Liver (tissue), 8 donors: ENCODE measurements at regions not wholly inside any gene's neighbourhood (a gene's known extent, or its start where the extent isn't known, plus 50 kb on each side); places are given as distances from the start of the nearest gene placed in this dataset.

ENCODE experiments used
- DNase-seq: peaks from one replicate; pipeline ENCODE4 v3.0.0-alpha.2; 2017; ENCODE audit warnings: low spot score
- H3K27ac ChIP-seq, 2 donors: one replicate each; pipeline ENCODE4 v1.7.0; 2013; ENCODE audit warnings: inconsistent platforms in 2 of 2, low read length in 2 of 2, control low read depth in 1 of 2, low read depth in 1 of 2, mild to moderate bottlenecking in 1 of 2
- H3K27me3 ChIP-seq, 4 donors: one replicate each; pipeline versions ENCODE4 v1.6.1 to v1.7.0; 2013; ENCODE audit warnings: low read length in 3 of 4, inconsistent platforms in 1 of 4, mild to moderate bottlenecking in 1 of 4, moderate library complexity in 1 of 4; ENCODE audit not compliant: control insufficient read depth in 4 of 4, insufficient read depth in 4 of 4
- H3K36me3 ChIP-seq, 4 donors: one replicate each; pipeline versions ENCODE4 v1.6.1 to v1.7.0; 2013; ENCODE audit warnings: low read length in 3 of 4, mild to moderate bottlenecking in 3 of 4, low read depth in 1 of 4, moderate library complexity in 1 of 4; ENCODE audit not compliant: control insufficient read depth in 4 of 4, insufficient read depth in 3 of 4
- H3K4me1 ChIP-seq, 4 donors: one replicate each; pipeline versions ENCODE4 v1.6.1 to v1.7.0; 2013; ENCODE audit warnings: low read length in 3 of 4, mild to moderate bottlenecking in 3 of 4, moderate library complexity in 1 of 4; ENCODE audit not compliant: control insufficient read depth in 4 of 4, insufficient read depth in 4 of 4
- H3K4me3 ChIP-seq, 3 donors: one replicate each; pipeline versions ENCODE4 v1.6.1 to v1.7.0; 2013; ENCODE audit warnings: low read length in 3 of 3, control low read depth in 1 of 3, low read depth in 1 of 3, mild to moderate bottlenecking in 1 of 3
- H3K9ac ChIP-seq, 2 donors: one replicate each; pipeline ENCODE4 v1.7.0; 2013; ENCODE audit warnings: low read length in 2 of 2, mild to moderate bottlenecking in 2 of 2, moderate library complexity in 2 of 2, control low read depth in 1 of 2, low read depth in 1 of 2
- H3K9me3 ChIP-seq, 4 donors: one replicate each; pipeline versions ENCODE4 v1.6.1 to v1.7.0; 2013; ENCODE audit warnings: low read length in 3 of 4; ENCODE audit not compliant: control insufficient read depth in 4 of 4
- EGR1 ChIP-seq, 2 donors: IDR thresholded peaks; 2 replicates each; pipeline ENCODE4 v1.6.1; 2016 to 2018; ENCODE audit warnings: antibody characterized with exemption in 2 of 2, low read depth in 2 of 2
- FOXA2 ChIP-seq: IDR thresholded peaks from 2 replicates; pipeline ENCODE4 v1.6.1; 2016; ENCODE audit warnings: antibody characterized with exemption
- GABPA ChIP-seq, 2 donors: IDR thresholded peaks in 1 of 2; conservative IDR thresholded peaks in 1 of 2; 2 replicates each; pipeline ENCODE4 v1.6.1; 2016; ENCODE audit warnings: antibody characterized with exemption in 2 of 2, mild to moderate bottlenecking in 1 of 2, moderate library complexity in 1 of 2
- HNF4A ChIP-seq, 2 donors: conservative IDR thresholded peaks; 2 replicates each; pipeline ENCODE4 v1.6.1; 2016; ENCODE audit warnings: antibody characterized with exemption in 2 of 2, mild to moderate bottlenecking in 2 of 2
- HNF4G ChIP-seq: IDR thresholded peaks from 2 replicates; pipeline ENCODE4 v1.6.1; 2016; ENCODE audit warnings: antibody characterized with exemption
- JUND ChIP-seq, 2 donors: IDR thresholded peaks; 2 replicates each; pipeline ENCODE4 v1.6.1; 2016; ENCODE audit warnings: antibody characterized with exemption in 2 of 2
- NR2F2 ChIP-seq: IDR thresholded peaks from 2 replicates; pipeline ENCODE4 v1.6.1; 2016; ENCODE audit warnings: antibody characterized with exemption
- RAD21 ChIP-seq, 2 donors: IDR thresholded peaks; 2 replicates each; pipeline ENCODE4 v1.6.1; 2016; ENCODE audit warnings: antibody characterized with exemption in 2 of 2, mild to moderate bottlenecking in 2 of 2
- RXRA ChIP-seq, 2 donors: IDR thresholded peaks; 2 replicates each; pipeline ENCODE4 v1.6.1; 2017 to 2018; ENCODE audit warnings: antibody characterized with exemption in 2 of 2, mild to moderate bottlenecking in 1 of 2
- SP1 ChIP-seq: IDR thresholded peaks from 2 replicates; pipeline ENCODE4 v1.6.1; 2018; ENCODE audit warnings: antibody characterized with exemption, mild to moderate bottlenecking
- WGBS: extraction: QIAGEN DNeasy Blood & Tissue Kit; methylation state at CpG from one replicate; pipeline ENCODE4 v1.1.7; 2013; 5-methylcytosine and 5-hydroxymethylcytosine counted together
- TF ChIP-seq, protein P1 (sequence below): IDR thresholded peaks from 2 replicates; pipeline ENCODE4 v1.6.1; 2016; ENCODE audit warnings: antibody characterized with exemption, mild to moderate bottlenecking
- TF ChIP-seq, protein P2 (sequence below): fragments of 150-350 bp; IDR thresholded peaks from 2 replicates; pipeline ENCODE4 v1.5.1; 2017; ENCODE audit warnings: improper control_type of control experiment, low read depth, low read length; ENCODE audit not compliant: missing input control
- TF ChIP-seq, protein P3 (sequence below): IDR thresholded peaks from 2 replicates; pipeline ENCODE4 v1.6.1; 2016; ENCODE audit warnings: antibody characterized with exemption
- donor health status: healthy.
- donor health status: healthy.
- donor health status: healthy.
- donor health status: healthy.
- donor health status: healthy.

DNA sequence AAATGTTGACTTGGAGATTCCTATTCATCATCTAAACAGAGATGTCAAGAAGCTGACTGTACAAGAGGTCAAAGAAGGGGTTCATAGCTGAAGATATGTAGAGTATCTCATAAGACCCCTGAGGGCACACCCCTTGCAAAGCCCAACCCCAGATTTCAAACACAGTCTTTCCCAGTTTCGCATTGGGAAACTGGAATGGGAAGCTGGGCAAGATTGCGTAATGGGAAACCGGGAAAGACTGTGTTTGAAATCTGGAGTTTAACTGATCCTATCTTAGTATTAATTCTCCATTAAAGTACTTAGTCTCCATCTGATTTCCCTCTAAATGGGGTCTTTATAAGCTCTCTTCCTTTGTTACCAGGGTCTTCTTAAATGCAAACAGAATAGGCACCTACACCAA is 99.5 kb downstream of the FAM76B start (continued):
- TF ChIP-seq GABPA (IDR thresholded peaks at IDR 0.05 in 1 of 2, conservative IDR thresholded peaks at IDR 0.05 in 1 of 2) (no peak), SP1 (no peak), HNF4A (conservative IDR thresholded peaks at IDR 0.05) (no peak), EGR1 (IDR thresholded peaks at IDR 0.05; ENCODE audit: low read depth in 2 of 2) (no peak)

DNA sequence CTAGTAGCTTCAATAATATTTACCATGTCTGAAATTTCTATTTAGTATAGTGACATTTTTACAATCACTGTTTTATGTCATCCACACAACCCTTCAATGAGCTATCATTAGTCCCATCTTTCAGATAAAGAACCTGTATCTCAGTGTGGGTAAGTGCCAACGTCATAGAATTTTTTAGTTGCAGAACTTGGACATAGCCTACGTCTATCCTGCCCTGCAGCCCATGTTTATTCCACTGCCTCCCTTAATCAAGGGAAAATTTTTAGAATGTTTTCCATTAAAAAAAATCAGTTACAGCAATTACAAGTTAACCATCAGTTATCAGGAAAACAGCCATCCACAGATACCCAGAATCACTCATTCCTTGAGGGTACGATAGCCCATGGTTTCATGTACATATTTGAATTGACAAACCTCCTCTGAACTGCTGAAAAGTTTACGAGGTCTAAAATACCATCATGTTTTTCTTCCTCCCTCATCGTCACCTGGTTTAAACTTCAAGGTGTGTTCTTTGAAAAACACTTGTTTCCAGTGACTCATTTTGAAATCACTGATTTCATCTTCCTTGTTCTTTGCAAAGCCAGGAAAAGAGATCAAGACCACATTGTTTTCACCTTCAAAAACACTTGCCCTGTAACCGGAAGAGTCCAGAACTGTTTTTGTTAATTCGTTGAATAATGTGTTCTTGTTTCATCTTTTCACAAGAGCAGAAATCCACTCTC is 100.9 kb downstream of the FAM76B start:
- H3K36me3 ChIP-seq: no peaks in the 10 kb centered on the region
- no peak overlapping the region for H3K4me3 ChIP-seq
- DNase-seq: no peak
- H3K27me3 ChIP-seq: no peaks in the 10 kb centered on the region
- WGBS: 83% methylated on average over 7 of the region's 7 CpGs
- no peaks in the 10 kb centered on the region for H3K4me1 ChIP-seq
- no peak for TF ChIP-seq GABPA (IDR thresholded peaks at IDR 0.05 in 1 of 2, conservative IDR thresholded peaks at IDR 0.05 in 1 of 2)
- no peak for TF ChIP-seq RAD21 (IDR thresholded peaks at IDR 0.05)
- TF ChIP-seq RXRA (IDR thresholded peaks at IDR 0.05): no peak
- TF ChIP-seq JUND (IDR thresholded peaks at IDR 0.05): no peak
- no peak for TF ChIP-seq SP1
- no peak for TF ChIP-seq HNF4G
- TF ChIP-seq FOXA2: no peak
- TF ChIP-seq, protein P1, sequence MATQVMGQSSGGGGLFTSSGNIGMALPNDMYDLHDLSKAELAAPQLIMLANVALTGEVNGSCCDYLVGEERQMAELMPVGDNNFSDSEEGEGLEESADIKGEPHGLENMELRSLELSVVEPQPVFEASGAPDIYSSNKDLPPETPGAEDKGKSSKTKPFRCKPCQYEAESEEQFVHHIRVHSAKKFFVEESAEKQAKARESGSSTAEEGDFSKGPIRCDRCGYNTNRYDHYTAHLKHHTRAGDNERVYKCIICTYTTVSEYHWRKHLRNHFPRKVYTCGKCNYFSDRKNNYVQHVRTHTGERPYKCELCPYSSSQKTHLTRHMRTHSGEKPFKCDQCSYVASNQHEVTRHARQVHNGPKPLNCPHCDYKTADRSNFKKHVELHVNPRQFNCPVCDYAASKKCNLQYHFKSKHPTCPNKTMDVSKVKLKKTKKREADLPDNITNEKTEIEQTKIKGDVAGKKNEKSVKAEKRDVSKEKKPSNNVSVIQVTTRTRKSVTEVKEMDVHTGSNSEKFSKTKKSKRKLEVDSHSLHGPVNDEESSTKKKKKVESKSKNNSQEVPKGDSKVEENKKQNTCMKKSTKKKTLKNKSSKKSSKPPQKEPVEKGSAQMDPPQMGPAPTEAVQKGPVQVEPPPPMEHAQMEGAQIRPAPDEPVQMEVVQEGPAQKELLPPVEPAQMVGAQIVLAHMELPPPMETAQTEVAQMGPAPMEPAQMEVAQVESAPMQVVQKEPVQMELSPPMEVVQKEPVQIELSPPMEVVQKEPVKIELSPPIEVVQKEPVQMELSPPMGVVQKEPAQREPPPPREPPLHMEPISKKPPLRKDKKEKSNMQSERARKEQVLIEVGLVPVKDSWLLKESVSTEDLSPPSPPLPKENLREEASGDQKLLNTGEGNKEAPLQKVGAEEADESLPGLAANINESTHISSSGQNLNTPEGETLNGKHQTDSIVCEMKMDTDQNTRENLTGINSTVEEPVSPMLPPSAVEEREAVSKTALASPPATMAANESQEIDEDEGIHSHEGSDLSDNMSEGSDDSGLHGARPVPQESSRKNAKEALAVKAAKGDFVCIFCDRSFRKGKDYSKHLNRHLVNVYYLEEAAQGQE: no peak
- TF ChIP-seq, protein P2, sequence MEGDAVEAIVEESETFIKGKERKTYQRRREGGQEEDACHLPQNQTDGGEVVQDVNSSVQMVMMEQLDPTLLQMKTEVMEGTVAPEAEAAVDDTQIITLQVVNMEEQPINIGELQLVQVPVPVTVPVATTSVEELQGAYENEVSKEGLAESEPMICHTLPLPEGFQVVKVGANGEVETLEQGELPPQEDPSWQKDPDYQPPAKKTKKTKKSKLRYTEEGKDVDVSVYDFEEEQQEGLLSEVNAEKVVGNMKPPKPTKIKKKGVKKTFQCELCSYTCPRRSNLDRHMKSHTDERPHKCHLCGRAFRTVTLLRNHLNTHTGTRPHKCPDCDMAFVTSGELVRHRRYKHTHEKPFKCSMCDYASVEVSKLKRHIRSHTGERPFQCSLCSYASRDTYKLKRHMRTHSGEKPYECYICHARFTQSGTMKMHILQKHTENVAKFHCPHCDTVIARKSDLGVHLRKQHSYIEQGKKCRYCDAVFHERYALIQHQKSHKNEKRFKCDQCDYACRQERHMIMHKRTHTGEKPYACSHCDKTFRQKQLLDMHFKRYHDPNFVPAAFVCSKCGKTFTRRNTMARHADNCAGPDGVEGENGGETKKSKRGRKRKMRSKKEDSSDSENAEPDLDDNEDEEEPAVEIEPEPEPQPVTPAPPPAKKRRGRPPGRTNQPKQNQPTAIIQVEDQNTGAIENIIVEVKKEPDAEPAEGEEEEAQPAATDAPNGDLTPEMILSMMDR: no peak
- no peak for TF ChIP-seq NR2F2
- TF ChIP-seq, protein P3, sequence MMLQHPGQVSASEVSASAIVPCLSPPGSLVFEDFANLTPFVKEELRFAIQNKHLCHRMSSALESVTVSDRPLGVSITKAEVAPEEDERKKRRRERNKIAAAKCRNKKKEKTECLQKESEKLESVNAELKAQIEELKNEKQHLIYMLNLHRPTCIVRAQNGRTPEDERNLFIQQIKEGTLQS: no peak
- H3K27ac ChIP-seq: no peak overlapping the region
- no peak overlapping the region for H3K9ac ChIP-seq
- no peaks in the 10 kb centered on the region for H3K9me3 ChIP-seq

DNA sequence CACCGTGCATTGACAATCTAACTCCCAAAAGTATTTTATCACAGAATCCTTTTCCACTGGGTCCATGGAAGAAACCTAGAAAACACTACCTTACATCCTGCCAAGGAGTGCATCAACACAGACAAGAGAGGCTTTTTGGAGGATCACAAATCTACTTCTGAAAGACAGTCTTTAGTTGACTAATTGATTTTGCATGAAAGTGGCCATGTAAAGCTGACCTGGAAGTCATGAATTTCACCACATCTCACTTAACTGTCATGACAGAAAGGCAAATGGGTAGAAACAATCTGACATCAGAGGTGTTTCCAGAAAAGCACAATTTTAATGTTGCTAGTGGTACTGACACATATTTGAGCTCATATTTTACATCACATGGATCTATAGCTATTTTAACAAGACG is 101.6 kb downstream of the FAM76B start:
- Histone ChIP-seq H3K36me3 (no peaks in the 10 kb centered on the region), H3K4me1 (no peaks in the 10 kb centered on the region), H3K4me3 (no peak overlapping the region), H3K9ac (no peak overlapping the region), H3K9me3 (no peaks in the 10 kb centered on the region), H3K27ac (no peak overlapping the region), H3K27me3 (no peaks in the 10 kb centered on the region)
- TF ChIP-seq SP1 (no peak), FOXA2 (no peak)
- 90% methylated on average over 2 of the region's 2 CpGs for WGBS
- no peak for DNase-seq
